IMR-90 (cell line): ENCODE measurements at regions not wholly inside any gene's neighbourhood (a gene's known extent, or its start where the extent isn't known, plus 50 kb on each side); places are given as distances from the start of the nearest gene placed in this dataset.

Source experiments
- ATAC-seq: fragments of 200-7000 bp; cut with Tn5 transposase; 2 replicates; pipeline ENCODE4 v1.9.1; 2020; ENCODE audit warnings: low read depth, mild to moderate bottlenecking, moderate library complexity
- BruUV-seq: library from RNA; stranded (reverse); fragments of 400-500 nt; replicated peaks from 2 replicates; lab custom pipeline; 2021; lab: Mats Ljungman, UMichigan
- CTCF ChIA-PET: fragments of 300-600 bp; formaldehyde crosslinking; extraction: SDS; loops from one replicate; lab custom pipeline; 2021; ENCODE audit warnings: antibody characterized with exemption; lab: Yijun Ruan, JAX
- POLR2A ChIA-PET: fragments of 300-600 bp; sonication (Branson Sonifier 250); formaldehyde crosslinking; loops from one replicate; lab custom pipeline; 2022; ENCODE audit warnings: antibody characterized with exemption; ENCODE audit not compliant: unreplicated experiment; lab: Charles Lee
- DNase-seq: peaks from one replicate; pipeline ENCODE4 v3.0.0; 2013
- H2AFZ ChIP-seq: replicated peaks from 2 replicates; pipeline ENCODE3; 2013; ENCODE audit warnings: low read length, mild to moderate bottlenecking; ENCODE audit not compliant: poor library complexity
- H2AK5ac ChIP-seq: 2 replicates; pipeline ENCODE4 v1.6.1; 2013; ENCODE audit warnings: low read depth, low read length, inconsistent platforms
- H2AK9ac ChIP-seq: replicated peaks from 2 replicates; pipeline ENCODE3; 2013; ENCODE audit warnings: mild to moderate bottlenecking, low read depth, low read length, moderate library complexity; ENCODE audit not compliant: poor library complexity
- H2BK120ac ChIP-seq: 2 replicates; pipeline ENCODE4 v1.6.1; 2013; ENCODE audit warnings: low read depth, low read length, inconsistent platforms
- H2BK15ac ChIP-seq: 3 replicates; pipeline ENCODE4 v1.6.1; 2013; ENCODE audit warnings: low read depth, low read length, inconsistent platforms
- H2BK20ac ChIP-seq: 2 replicates; pipeline ENCODE4 v1.6.1; 2013; ENCODE audit warnings: low read depth, mild to moderate bottlenecking, inconsistent platforms, low read length, moderate library complexity
- H2BK5ac ChIP-seq: 2 replicates; pipeline ENCODE4 v1.6.1; 2013; ENCODE audit warnings: mild to moderate bottlenecking, low read depth, low read length, inconsistent platforms; ENCODE audit not compliant: poor library complexity, severe bottlenecking
- H3K14ac ChIP-seq: replicated peaks from 2 replicates; pipeline ENCODE4 v1.6.1; 2013; ENCODE audit warnings: low read depth, low read length, inconsistent platforms
- H3K18ac ChIP-seq: 2 replicates; pipeline ENCODE4 v1.6.1; 2013; ENCODE audit warnings: low read depth, low read length, control low read depth
- H3K23ac ChIP-seq: 2 replicates; pipeline ENCODE4 v1.6.1; 2013; ENCODE audit warnings: low read depth, low read length, inconsistent platforms
- H3K27ac ChIP-seq: 2 replicates; pipeline ENCODE4 v1.5.1; 2013; ENCODE audit warnings: mild to moderate bottlenecking, control low read depth, low read length; ENCODE audit not compliant: insufficient read depth
- H3K27me3 ChIP-seq: 2 replicates; pipeline ENCODE4 v1.6.1; 2013; ENCODE audit warnings: low read length; ENCODE audit not compliant: control insufficient read depth, insufficient read depth
- H3K36me3 ChIP-seq: 2 replicates; pipeline ENCODE4 v1.6.1; 2013; ENCODE audit warnings: low read length, mixed read lengths; ENCODE audit not compliant: control insufficient read depth, insufficient read depth
- H3K4ac ChIP-seq: 2 replicates; pipeline ENCODE4 v1.6.1; 2013; ENCODE audit warnings: low read depth, low read length, inconsistent platforms
- H3K4me1 ChIP-seq: 2 replicates; pipeline ENCODE4 v1.6.1; 2013; ENCODE audit warnings: low read length, mixed read lengths; ENCODE audit not compliant: control insufficient read depth, insufficient read depth
- H3K4me2 ChIP-seq: 2 replicates; pipeline ENCODE4 v1.6.1; 2013; ENCODE audit warnings: low read depth, mild to moderate bottlenecking, control low read depth, low read length, moderate library complexity
- H3K4me3 ChIP-seq: 2 replicates; pipeline ENCODE4 v1.5.1; 2013; ENCODE audit warnings: low read depth, mild to moderate bottlenecking, control low read depth, low read length, moderate library complexity; ENCODE audit not compliant: insufficient read depth
- H3K56ac ChIP-seq: 2 replicates; pipeline ENCODE4 v1.6.1; 2013; ENCODE audit warnings: low read length, inconsistent platforms; ENCODE audit not compliant: insufficient read depth; ENCODE audit errors: extremely low read depth
- H3K79me1 ChIP-seq, 2 experiments: 2 replicates each; pipeline ENCODE4 v1.6.1; 2013; ENCODE audit warnings: low read length in 2 of 2, inconsistent platforms in 1 of 2, low read depth in 1 of 2
- H3K9ac ChIP-seq: 2 replicates; pipeline ENCODE4 v1.6.1; 2013; ENCODE audit warnings: low read depth, low read length, control low read depth
- H3K9me1 ChIP-seq: 2 replicates; pipeline ENCODE4 v1.6.1; 2013; ENCODE audit warnings: low read length, inconsistent platforms; ENCODE audit not compliant: insufficient read depth
- H3K9me3 ChIP-seq: 2 replicates; pipeline ENCODE4 v1.6.1; 2013; ENCODE audit warnings: low read length; ENCODE audit not compliant: control insufficient read depth, insufficient read depth
- H4K20me1 ChIP-seq: 2 replicates; pipeline ENCODE4 v1.6.1; 2013; ENCODE audit warnings: low read length, inconsistent platforms; ENCODE audit not compliant: insufficient read depth
- H4K5ac ChIP-seq: 2 replicates; pipeline ENCODE4 v1.6.1; 2013; ENCODE audit warnings: mild to moderate bottlenecking, low read depth, low read length, control low read depth
- H4K8ac ChIP-seq, 2 experiments: 2 replicates each; pipeline ENCODE4 v1.6.1; 2013; ENCODE audit warnings: low read depth in 2 of 2, low read length in 2 of 2, control low read depth in 1 of 2, inconsistent platforms in 1 of 2
- H4K91ac ChIP-seq: 2 replicates; pipeline ENCODE4 v1.6.1; 2013; ENCODE audit warnings: low read depth, low read length, inconsistent platforms; ENCODE audit not compliant: insufficient read depth
- BHLHE40 ChIP-seq: fragments of 150-350 bp; IDR thresholded peaks from 2 replicates; pipeline ENCODE4 v1.6.1; 2016; ENCODE audit warnings: mild to moderate bottlenecking, low read depth, low read length
- CEBPB ChIP-seq: IDR thresholded peaks from 2 replicates; pipeline ENCODE4 v1.6.1; 2012; ENCODE audit warnings: low read depth, low read length, improper control_type of control experiment
- CHD1 ChIP-seq: IDR thresholded peaks from 2 replicates; pipeline ENCODE4 v1.6.1; 2012; ENCODE audit warnings: low read depth, low read length, improper control_type of control experiment
- CTCF ChIP-seq: conservative IDR thresholded peaks from 2 replicates; pipeline ENCODE4 v1.5.1; 2012; ENCODE audit warnings: mild to moderate bottlenecking, low read depth, low read length, improper control_type of control experiment
- ELK1 ChIP-seq: fragments of 150-350 bp; IDR thresholded peaks from 2 replicates; pipeline ENCODE4 v1.6.1; 2016; ENCODE audit warnings: low read depth, mild to moderate bottlenecking, low read length, moderate library complexity, borderline replicate concordance
- FOS ChIP-seq: fragments of 150-350 bp; IDR thresholded peaks from 2 replicates; pipeline ENCODE4 v1.6.1; 2016; ENCODE audit warnings: low read depth, low read length
- MAFK ChIP-seq: IDR thresholded peaks from 2 replicates; pipeline ENCODE4 v1.6.1; 2012; ENCODE audit warnings: low read depth, low read length, improper control_type of control experiment
- MAZ ChIP-seq: IDR thresholded peaks from 2 replicates; pipeline ENCODE4 v1.6.1; 2012; ENCODE audit warnings: low read depth, mild to moderate bottlenecking, low read length, improper control_type of control experiment, moderate library complexity, borderline replicate concordance
- MXI1 ChIP-seq: IDR thresholded peaks from 2 replicates; pipeline ENCODE4 v1.6.1; 2012; ENCODE audit warnings: low read depth, mild to moderate bottlenecking, low read length, moderate library complexity, borderline replicate concordance
- NFE2L2 ChIP-seq: fragments of 150-350 bp; IDR thresholded peaks from 2 replicates; pipeline ENCODE4 v1.6.1; 2016; ENCODE audit warnings: low read depth, mild to moderate bottlenecking, low read length
- POLR2A ChIP-seq: IDR thresholded peaks from 2 replicates; pipeline ENCODE4 v1.6.1; 2012; ENCODE audit warnings: mild to moderate bottlenecking, low read depth, low read length
- RAD21 ChIP-seq: IDR thresholded peaks from 2 replicates; pipeline ENCODE4 v1.6.1; 2012; ENCODE audit warnings: low read length, improper control_type of control experiment
- RCOR1 ChIP-seq: IDR thresholded peaks from 2 replicates; pipeline ENCODE4 v1.6.1; 2012; ENCODE audit warnings: mild to moderate bottlenecking, low read length, improper control_type of control experiment; ENCODE audit not compliant: insufficient replicate concordance
- RFX5 ChIP-seq: IDR thresholded peaks from 2 replicates; pipeline ENCODE4 v1.8.0; 2012; ENCODE audit warnings: low read depth, mild to moderate bottlenecking, low read length, moderate library complexity
- SMC3 ChIP-seq: fragments of 150-350 bp; IDR thresholded peaks from 2 replicates; pipeline ENCODE4 v1.6.1; 2016; ENCODE audit warnings: low read depth, mild to moderate bottlenecking, antibody characterized with exemption, low read length, moderate library complexity
- USF2 ChIP-seq: fragments of 150-350 bp; IDR thresholded peaks from 2 replicates; pipeline ENCODE4 v1.6.1; 2017; ENCODE audit warnings: mild to moderate bottlenecking, antibody characterized with exemption, low read length, low read depth
- WGBS, 2 experiments: methylation state at CpG; one replicate each; pipeline versions ENCODE4 v1.1.5 to v1.1.7; 2013; ENCODE audit warnings: missing lambda C conversion rate in 2 of 2; ENCODE audit not compliant: insufficient read length in 1 of 2; ENCODE audit errors: extremely low coverage in 2 of 2; 5-methylcytosine and 5-hydroxymethylcytosine counted together
- dilution Hi-C: fragments of 300-500 bp; cut with HindIII; formaldehyde crosslinking; loops from one replicate; pipeline ENCODE4 v1.14.3; 2018; ENCODE audit warnings: low sequenced_read_pairs; ENCODE audit not compliant: unreplicated experiment
- in situ Hi-C: fragments of 300-500 bp; cut with MboI; formaldehyde crosslinking; loops from 3 replicates; pipeline ENCODE4 v1.14.3; 2019; ENCODE audit warnings: low sequenced_read_pairs, inconsistent platforms, mixed read lengths
- intact Hi-C: fragments of 100-400 bp; cut with micrococcal nuclease; formaldehyde crosslinking; loops from 2 replicates; pipeline ENCODE4 v1.10.0; 2022

DNA sequence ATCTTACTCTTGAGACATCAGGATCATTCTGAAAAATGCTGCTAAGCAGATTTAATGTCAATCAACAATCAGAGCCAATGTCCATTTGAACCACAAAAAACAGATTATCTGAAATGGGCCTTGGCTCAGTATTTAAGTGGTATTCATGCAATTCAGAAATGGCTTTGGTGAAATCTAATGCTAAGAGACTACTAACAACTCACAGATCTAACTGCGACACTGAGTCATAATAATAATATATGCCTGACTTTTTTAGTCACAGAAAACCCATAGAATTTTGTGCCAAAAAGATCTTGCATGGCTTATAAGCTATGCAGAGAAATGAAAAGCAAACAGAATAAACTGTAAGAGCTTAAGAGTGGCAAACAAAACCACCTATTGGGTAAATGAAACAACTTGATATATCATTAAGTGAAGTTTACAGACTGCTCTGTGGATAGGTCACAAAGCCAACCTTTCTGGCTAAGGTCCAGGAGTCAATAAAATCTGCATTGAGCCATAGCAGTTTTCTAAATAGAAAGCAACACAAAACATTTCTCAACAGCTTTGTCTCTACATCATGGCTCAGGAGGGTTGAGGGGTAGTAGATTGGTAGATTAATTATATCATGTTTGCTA lies 234.3 kb downstream of the LRATD1 start:
- Histone ChIP-seq H3K4ac (no peak overlapping the region), H3K4me3 (no peak overlapping the region), H3K9me3 (peaks cover 8% of the 10 kb centered on the region; the same call in 1 of the 2 replicates), H4K91ac (no peak overlapping the region), H3K79me1 (no peaks in the 10 kb centered on the region), H3K56ac (no peak overlapping the region), H2BK15ac (no peak overlapping the region), H2AK9ac (no peak overlapping the region), H3K14ac (no peak overlapping the region), H4K8ac (no peak overlapping the region), H3K9me1 (no peaks in the 10 kb centered on the region), H3K23ac (no peak overlapping the region), H3K18ac (no peak overlapping the region), H3K27ac (no peak overlapping the region), H3K36me3 (no peaks in the 10 kb centered on the region), H2BK20ac (no peak overlapping the region), H2AFZ (no peak overlapping the region), H2BK5ac (no peak overlapping the region), H2AK5ac (no peak overlapping the region), H3K4me2 (no peak overlapping the region), H2BK120ac (no peak overlapping the region), H3K27me3 (no peaks in the 10 kb centered on the region), H3K9ac (no peak overlapping the region), H4K5ac (no peak overlapping the region), H3K4me1 (no peaks in the 10 kb centered on the region), H4K20me1 (no peaks in the 10 kb centered on the region)
- DNase-seq (no peak), ATAC-seq (no peak)
- WGBS, 2 experiments, result no CpG with 5 or more reads among the region's 1 CpG
- BruUV-seq, result no TSS peak
- no peak for TF ChIP-seq CTCF
- no peak for TF ChIP-seq FOS
- no peak for TF ChIP-seq BHLHE40
- no peak for TF ChIP-seq RAD21
- TF ChIP-seq RCOR1, result no peak
- no peak for TF ChIP-seq CHD1
- no peak for TF ChIP-seq MXI1
- no peak for TF ChIP-seq ELK1
- no peak for TF ChIP-seq POLR2A
- no peak for TF ChIP-seq USF2
- TF ChIP-seq MAZ, result no peak
- no peak for TF ChIP-seq NFE2L2
- TF ChIP-seq RFX5, result no peak
- no peak for TF ChIP-seq SMC3
- no peak for TF ChIP-seq CEBPB
- TF ChIP-seq MAFK, result no peak
- dilution Hi-C loops (no loop called here), intact Hi-C loops (no loop called here), in situ Hi-C loops (no loop called here)
- ChIA-PET CTCF (no interaction called here), POLR2A (no interaction called here)
